HG02852 (cell line): ENCODE measurements at regions not wholly inside any gene's neighbourhood (a gene's known extent, or its start where the extent isn't known, plus 50 kb on each side); places are given as distances from the start of the nearest gene placed in this dataset.

Source experiments
- ATAC-seq: cut with Tn5 transposase; IDR thresholded peaks from one replicate; pipeline ENCODE4 v1.9.1; 2021; ENCODE audit warnings: mild to moderate bottlenecking, moderate library complexity; ENCODE audit not compliant: unreplicated experiment

DNA sequence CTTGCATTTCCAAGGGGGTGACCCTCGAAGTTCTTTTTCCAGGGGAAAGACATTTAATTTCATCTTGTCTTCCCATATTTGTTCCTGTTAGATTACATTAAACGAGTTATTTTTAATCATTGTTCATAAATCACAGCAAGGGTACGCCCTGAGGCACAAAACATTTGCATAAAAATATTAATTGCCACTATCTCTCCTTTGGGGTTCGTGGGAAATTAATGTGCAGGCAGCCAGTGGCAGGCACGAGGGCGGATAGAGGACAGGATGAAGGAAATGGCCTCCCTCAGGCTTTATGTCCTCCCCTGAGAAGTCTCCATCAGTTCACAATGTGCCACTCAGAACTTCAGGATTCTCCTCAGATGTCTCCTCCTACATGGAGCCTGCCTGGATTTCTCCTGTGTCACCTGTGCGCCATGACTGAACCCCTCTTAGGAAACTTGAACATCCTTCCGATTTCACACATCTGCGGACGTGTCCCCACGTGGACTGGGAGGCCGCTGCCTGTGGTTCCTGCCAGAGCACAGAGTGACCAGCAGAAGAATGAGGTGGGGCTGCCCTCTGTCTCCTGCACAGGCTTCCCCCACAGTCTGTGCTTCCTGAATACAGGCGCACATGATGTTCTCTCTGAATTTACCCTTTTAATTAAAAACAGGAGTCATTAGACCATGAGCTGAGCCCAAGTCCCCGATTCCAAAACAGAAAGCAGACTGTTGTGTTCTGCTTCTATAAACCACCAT lies 1085.9 kb downstream of the TBC1D22A start:
- no peak for ATAC-seq

DNA sequence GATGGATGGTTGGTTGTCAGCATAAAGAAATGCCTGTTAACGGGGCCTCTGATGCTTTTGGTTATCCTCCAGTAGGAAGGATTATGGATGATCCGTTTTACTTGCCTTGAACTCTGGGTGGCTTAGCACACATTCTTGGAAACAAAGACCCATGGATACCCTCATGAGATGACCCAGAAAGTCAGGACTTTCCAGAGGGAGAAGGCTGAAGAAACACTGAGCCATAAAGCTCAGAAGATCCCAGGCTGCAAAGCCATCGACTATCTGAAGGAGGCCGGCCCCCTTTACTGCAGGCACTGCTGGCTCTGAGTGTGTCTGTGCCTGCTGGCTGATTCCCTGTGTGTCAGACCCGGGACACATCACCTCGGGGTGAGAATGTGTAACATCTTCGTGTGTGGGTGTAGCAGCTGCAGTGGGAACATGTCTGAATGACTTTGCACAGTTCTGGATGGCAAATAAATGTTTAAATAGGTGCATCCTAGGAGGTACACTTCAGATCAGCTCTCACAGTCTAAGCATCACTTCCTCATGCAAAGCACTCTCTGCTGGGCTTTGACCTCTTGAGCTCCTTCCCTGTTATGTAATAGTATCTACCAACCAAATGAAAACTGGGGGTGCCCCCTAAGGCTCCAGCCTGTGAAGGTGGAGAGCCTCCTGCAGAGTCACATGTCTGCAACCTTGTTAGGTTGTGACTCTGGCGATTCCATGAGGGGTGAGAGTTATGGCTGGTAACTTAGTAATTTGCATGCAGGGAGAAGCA lies 1084.9 kb downstream of the TBC1D22A start:
- no peak for ATAC-seq

DNA sequence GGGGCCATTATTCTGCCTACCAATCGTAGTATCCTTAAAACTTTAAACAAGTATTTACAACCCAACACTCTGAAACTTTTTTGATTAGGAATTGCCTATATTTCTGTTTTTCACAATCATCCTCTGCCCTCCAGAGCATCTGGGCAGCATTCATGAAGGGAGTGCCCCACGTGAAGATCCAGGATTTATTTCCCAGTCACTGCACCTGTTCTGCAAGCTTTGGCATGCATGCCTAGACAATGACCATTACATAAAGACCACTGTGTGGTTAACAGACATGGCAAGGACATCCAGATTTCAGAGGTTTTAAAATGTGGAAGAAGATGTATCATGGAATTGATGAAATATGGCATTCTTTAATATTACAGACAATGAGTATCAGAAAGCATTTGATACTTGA lies 1083.8 kb downstream of the TBC1D22A start:
- ATAC-seq = no peak

DNA sequence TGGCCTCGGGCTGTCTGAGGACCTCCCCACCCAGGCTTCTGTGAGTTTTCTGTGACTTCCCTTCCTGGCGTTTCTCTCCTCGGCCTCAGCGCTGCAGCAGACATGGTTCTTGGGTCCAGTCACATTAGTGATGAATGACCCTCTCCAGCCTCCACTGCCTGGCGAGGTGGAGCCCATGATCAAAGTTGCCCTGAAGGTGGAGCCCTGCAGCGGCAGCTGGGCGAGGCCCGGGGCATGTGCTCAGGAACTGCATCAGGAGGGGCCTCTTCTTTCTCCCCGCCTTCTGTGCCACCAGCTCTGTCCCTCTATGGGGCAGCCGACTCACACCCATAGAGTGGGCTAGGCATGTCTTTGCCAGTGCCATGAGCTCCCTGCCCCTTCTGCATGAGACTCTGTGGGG lies 1079.7 kb downstream of the TBC1D22A start:
- no peak for ATAC-seq

DNA sequence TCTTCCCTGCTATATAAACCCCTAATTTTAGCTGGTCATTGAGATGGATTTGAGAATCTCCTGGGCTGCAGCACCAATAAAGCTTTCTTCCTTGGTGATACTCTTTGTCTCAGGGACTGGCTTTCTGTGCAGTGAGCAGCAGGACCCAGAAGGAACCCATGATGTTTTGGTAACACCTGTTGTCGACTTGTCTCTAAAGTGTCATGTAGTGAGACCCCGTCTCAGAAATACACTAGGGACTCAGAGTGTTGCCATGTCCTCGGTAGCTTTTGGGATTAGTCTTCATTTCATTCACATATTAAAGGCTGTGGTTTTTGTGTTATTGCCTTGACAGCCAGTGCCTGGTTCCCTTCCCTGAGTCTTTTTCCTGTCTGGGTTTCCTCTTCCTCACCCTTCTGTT lies 1078.7 kb downstream of the TBC1D22A start:
- no peak for ATAC-seq

DNA sequence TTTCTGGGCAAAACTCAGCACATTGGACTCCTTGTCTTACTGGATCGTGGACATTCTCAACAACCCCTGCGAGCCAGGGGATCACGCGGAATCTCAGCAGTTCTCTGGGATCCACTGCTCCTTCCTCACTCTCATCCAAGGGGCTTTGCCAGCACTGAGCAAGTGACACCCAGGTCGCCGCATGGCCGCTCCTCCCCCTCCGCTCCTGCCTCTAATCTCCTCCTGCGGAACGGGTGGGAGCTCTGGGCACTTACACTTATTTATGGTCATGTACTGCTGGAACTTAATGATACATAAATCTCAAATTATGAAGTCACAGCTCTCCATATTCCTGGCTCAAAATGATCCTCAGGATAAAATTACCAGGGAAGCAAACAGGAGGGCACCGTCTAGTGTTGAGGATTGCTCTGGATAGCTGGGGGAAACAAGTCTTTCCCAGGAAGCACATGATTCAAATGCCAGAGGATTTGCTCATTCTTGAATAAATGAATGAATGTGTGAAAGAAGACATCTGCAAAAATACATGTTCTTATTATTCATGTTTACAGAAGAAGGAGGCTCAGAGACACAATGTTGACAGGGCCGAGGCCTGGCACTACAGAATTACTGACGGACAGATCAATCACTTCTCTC lies 1077.3 kb downstream of the TBC1D22A start:
- ATAC-seq = no peak

DNA sequence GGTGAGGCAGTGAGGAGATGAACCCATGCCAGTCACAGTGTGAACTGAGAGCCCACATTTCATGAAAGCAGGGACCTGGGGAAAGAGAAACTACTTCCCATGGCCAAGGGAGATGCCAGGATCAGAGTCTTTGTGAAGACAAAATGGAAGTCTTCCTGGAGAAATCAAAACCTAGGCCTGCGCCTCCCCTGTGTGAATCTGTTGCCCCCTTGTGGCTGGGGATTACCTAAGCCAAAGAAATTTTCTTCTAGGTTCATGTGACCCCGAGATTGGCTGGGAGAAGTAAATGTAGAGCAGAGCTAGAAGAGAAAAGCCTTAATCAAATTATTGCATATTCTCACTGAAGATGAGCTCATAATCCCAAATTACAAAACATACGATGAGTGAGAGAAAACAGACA lies 1075.3 kb downstream of the TBC1D22A start:
- ATAC-seq = no peak

DNA sequence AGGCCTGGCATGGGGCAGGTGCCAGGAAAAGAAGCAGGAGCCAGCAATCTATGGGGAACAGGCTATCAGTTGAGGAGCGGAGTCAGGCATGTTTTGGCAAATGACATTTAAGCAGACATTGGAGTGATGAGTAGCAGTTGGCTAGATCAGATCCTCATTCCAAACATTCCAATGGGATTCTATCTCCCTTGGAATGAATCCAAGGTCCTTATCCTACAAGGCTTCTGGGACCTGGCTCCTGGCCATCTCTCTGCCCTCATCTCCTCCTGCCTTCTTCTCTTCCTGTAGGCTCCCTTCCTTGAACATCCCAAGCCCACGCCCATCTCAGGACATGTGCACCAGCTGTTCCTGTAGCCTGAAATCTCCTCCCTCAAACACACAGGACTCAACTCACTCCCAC lies 1074.5 kb downstream of the TBC1D22A start:
- ATAC-seq = no peak

DNA sequence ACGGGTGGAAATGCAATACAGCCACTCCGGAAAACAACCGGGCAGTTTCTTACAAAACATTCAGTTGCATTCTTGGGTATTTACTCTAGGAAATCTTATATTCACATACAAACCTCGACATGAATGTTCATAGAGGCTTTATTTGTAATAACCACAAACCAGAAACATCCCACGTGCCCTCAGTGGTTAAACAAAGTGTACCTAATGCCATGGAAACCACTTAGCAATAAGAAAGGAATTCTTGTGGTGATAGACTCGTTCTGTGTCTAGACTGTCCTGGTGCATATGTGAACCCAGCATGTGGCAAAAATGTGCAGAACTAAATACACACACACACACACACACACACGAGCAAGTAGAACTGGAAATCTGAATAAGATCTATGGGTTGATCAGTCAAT lies 1073.3 kb downstream of the TBC1D22A start:
- no peak for ATAC-seq

DNA sequence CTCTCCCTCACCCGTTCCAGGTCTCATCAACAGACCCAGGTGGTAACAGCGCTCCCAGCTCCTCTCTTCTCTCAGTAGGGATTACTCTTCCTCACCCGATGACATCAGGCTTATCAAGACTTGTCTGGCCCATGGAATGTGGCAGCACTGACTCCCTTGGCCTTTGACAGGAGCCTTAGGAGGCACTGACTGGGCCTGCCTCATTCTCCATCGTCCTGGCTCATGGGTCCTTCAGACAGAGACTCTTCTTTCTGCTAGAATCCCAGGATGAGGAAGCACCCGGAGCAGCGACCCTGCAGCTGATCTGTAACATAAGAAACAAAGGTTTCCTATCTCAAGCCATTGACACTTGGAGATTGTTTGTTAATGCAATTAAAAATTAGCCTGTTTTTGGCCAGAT lies 1063.6 kb downstream of the TBC1D22A start:
- no peak for ATAC-seq

DNA sequence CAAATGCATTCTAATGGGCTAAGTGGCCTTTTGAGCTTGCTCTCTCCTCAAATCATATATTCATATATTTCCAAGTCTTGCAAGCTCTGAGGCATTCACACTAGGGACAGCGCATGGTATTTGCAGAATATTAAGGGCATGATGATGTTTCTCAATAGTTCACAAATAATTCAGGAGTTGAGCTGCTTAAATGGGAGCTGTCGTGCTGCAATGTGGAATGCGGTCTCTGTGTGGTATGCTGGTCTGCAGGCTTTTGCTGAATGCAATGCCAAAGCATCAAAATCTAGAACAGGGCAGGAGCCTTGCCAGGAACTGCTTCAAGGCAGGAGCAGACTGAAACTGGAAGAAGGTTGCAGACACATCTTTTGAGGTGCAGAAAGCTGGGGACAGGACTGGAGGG lies 1060.0 kb downstream of the TBC1D22A start:
- ATAC-seq = no peak

DNA sequence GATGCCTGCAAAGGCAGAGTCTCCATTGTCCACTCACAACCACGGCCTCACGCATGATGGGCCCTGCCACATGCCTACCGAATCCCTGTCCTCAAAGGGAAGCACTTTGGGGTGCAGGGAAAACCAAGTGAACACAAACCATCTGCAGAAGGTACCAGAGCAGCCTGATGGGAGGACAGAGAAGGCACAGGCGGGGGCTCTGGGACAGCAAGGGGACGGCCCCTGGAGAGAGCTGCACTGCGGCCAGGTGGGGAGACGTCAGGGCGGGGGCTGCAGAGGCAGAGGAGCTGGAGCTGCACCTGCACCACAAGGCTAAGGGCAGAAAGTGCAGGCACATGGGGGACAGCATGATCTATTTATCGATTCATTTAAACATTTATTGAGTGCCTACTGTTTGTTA lies 1056.0 kb downstream of the TBC1D22A start:
- no peak for ATAC-seq

DNA sequence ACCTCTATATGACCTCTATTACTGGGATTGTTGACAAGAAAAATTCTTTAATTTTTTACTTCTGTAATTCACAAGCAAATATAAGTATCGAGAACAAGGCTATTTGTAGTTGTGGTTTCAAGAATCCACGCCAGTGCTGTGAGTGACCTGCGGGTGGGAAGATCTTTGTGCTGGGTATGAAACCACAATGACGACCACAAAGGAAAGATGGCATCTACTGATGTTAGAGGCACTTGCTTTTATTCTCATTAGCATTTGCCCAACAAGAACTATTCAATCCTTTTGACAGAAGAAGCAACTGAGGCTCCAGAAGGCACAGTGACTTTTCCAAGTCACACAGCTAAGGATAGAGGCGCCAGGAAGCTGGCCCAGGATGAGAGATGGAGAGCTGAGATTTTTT lies 1054.9 kb downstream of the TBC1D22A start:
- no peak for ATAC-seq

DNA sequence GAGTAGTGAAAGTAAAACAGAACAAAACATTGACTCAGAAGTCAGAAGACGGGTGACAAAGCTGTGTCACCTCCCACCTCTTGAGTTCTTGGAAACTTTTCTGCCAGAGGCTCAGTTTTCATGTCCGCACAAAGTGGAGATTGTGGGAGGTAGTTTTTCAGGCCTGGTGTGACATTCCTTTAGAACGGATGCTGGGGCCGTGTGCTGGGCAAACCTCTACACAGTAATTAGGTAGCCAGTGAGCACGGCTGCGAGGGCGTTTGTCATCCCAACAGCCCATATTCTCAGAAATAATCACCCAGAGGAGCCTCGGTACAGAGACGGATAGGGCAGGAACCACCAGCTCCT lies 1054.4 kb downstream of the TBC1D22A start:
- no peak for ATAC-seq

DNA sequence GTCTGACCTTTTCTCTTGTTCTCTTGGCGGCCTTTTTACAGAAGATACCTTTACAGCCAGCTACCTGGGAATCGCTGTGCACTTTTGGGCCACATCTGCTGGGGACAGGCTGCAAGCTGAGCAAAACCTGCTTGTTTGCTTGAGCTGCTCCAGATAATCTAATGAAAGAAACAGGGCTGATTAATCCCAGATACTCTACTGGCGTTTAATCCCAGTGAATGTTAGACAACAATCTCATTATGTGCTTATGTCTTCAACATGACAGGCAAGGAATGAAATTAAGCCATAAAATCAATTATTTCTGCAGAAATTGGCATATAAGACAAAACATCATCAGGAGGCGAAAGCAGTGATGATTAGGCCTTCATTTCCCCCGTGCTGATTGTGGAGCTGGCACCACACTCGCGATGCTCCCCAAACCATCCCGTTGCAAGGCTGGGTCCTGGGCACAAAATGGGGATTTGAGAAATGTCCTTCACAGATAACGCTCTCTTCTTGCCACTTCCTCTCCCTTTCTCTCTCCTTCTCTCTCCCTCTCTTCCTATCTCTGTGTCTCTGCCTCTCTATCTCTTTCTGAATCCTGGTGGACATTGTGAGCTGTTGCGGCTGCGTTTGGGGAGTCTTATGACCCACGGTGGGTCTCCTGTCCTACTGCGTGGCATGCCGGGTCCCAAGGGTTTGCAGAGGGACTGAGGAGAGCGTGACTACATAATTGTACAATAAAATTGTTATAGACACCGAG lies 1053.8 kb downstream of the TBC1D22A start:
- no peak for ATAC-seq

DNA sequence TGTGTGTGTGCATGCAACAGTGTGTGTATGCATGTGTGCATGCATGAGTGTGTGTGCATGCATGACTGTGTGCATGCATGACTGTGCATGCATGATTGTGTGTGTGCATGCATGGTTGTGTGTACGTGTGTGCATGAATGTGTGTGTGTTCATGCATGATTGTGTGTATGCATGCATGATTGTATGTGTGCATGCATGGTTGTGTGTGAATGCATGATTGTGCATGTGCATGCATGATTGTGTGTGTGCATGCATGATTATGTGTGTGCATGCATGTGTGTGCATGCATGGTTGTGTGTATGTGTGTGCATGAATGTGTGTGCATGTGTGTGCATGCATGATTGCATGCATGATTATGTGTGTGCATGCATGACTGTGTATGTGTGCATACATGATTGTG lies 1052.0 kb downstream of the TBC1D22A start:
- ATAC-seq = no peak

DNA sequence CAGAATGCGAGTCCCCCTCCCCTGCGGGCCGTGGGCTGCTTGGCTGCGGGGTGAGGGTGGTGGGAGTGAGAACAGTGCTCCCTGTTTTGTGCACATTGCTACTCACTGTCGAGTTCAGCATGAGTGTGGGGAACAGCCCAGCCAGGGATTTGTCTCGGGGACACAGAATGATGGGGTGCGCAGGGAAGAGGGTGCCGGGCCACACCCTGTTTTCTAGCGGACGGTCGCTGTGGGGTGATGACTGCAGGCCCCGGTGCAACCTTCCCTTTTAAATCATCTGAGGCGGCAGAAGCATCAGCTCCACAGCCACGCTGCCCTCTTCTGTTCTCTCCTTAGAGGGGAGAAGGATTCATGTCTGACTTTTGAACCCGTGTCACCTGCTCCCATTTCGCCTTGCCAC lies 1051.2 kb downstream of the TBC1D22A start:
- no peak for ATAC-seq

DNA sequence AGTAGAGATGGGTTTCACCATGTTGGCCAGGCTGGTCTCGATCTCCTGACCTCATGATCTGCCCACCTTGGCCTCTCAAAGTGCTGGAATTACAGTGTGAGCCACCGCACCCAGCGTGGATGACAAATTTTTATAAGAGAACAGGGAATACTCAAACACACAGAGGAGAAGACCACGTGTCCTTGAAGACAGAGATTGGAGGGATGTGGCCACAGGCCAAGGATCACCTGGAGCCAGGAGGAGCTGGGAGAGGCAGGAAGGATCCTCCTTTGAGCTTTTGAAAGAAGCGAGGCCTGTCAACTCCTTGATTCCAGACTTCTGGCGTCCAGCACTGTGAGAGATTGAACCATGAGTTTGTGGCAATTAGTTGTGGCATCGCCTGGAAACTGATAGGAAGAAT lies 1049.5 kb downstream of the TBC1D22A start:
- no peak for ATAC-seq

DNA sequence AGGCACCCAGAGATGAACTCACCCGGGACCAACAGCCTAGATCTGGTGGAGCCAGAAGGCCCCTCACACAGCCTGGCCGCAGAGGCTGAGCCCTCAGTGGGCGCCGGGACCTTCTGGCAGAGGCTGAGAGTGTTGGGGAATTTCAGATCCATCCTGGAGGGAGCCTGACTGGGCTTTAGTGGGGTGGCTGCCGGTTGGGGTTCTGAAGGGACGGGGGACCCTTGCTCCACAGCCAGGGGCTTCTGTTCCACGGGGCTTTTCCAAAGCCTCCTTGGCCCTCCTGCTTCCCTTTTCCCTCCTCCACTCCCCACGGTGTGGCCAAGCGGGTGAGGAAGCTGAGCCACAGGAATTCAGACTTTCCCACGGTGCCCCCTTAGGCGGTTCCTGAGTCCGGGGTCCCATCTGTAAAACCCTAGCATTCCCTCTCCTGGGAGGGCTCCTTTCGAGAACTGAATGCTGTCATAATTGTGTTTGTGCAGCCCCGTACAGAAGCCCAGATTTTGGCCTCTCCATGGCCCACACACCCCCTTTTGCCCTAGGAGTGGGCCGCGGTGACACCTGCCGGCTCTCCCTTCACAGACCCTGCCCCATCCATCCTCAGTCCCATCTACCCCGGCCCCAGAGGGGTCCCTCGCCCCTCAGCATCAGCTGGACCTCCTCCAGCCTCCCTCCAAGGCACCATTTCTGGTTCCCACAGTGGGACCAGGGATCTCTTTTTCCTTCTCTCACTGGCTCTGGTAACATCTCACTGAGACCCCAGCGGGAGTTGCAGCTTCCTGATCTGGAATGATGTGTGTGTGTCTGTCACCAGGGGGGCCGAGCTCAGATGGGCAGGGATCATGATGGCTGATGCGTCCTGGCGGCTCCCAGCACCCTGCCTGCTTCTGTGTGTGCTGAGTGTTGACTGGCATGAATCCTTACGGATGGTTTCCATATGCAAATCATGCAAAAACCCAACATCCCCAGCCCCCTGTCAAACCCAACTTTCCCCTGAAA lies 1048.4 kb downstream of the TBC1D22A start:
- no peak for ATAC-seq

DNA sequence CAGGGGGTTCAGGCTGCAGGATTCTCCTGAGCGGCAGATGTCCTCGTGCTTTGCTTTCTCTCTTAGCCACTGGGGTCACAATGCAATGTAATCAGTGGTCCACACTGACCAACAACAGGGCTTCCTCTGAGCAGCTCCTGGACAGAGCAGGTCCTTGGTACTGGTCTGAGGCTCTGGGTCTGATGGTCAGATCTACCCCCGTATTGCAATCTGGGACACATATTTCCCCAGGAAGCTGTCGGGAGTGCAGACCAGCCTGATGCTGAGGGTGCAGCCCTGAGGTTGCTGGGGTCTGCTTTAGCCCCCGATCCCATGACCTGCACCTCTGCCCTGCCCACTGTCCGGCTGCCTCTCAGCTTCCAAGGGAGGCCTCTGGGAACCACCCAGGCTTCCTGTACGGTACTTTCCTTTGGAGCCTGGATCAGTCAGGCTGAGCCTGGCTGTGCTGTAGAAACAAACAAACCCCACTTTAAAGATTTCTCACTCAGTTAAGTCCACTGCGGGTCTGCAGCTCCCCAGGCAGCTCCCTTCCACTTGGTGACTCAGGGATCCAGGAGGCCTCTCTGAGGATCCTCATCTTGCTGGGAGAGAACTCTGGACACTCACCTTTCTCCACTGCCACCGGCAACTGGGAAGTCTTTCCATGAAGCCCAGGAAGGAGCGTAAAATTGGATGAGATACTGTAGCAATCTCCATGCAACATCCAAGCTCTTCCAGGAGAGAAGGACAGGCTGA lies 1046.6 kb downstream of the TBC1D22A start:
- no peak for ATAC-seq
